Activated T-helper 1 cell treated with anti-CD3 and anti-CD28 coated beads, Interleukin-2, amount 50 U/mL, for 16 hours (primary cell): ENCODE measurements at regions not wholly inside any gene's neighbourhood (a gene's known extent, or its start where the extent isn't known, plus 50 kb on each side); places are given as distances from the start of the nearest gene placed in this dataset.

ENCODE experiments used
- DNase-seq, 2 donors: peaks; one replicate each; pipeline ENCODE4 v3.0.0-alpha.2; 2020; ENCODE audit warnings: low read depth in 1 of 2, low spot score in 1 of 2

- no peak for DNase-seq
Measured at GRCh38 chr11:134529212-134530096, 117.4 kb upstream of the B3GAT1 start.

- DNase-seq: no peak
Measured at GRCh38 chr11:134528453-134528852, 116.4 kb upstream of the B3GAT1 start.

GRCh38 chr11:134527382-134528243, 115.6 kb upstream of the B3GAT1 start:
- DNase-seq: no peak

- DNase-seq: no peak
Measured at GRCh38 chr11:134524896-134525845, 113.1 kb upstream of the B3GAT1 start.

GRCh38 chr11:134524201-134524600, 112.2 kb upstream of the B3GAT1 start:
- DNase-seq: no peak

- DNase-seq: no peak
Measured at GRCh38 chr11:134522782-134523570, 110.9 kb upstream of the B3GAT1 start.

GRCh38 chr11:134521452-134522289, 109.6 kb upstream of the B3GAT1 start:
- DNase-seq: no peak

GRCh38 chr11:134521001-134521400, 109.0 kb upstream of the B3GAT1 start:
- no peak for DNase-seq

GRCh38 chr11:134519788-134520187, 107.7 kb upstream of the B3GAT1 start:
- no peak for DNase-seq

- DNase-seq: no peak
Measured at GRCh38 chr11:134519390-134519750, 107.3 kb upstream of the B3GAT1 start.

- no peak for DNase-seq
Measured at GRCh38 chr11:134518616-134519389, 106.8 kb upstream of the B3GAT1 start.

- DNase-seq: no peak
Measured at GRCh38 chr11:134517621-134518293, 105.7 kb upstream of the B3GAT1 start.

GRCh38 chr11:134517115-134517514, 105.1 kb upstream of the B3GAT1 start:
- no peak for DNase-seq

- no peak for DNase-seq
Measured at GRCh38 chr11:134516529-134516928, 104.5 kb upstream of the B3GAT1 start.

- no peak for DNase-seq
Measured at GRCh38 chr11:134515081-134515960, 103.3 kb upstream of the B3GAT1 start.

GRCh38 chr11:134514354-134514951, 102.4 kb upstream of the B3GAT1 start:
- no peak for DNase-seq
